SJSA1 (cell line): ENCODE measurements at regions not wholly inside any gene's neighbourhood (a gene's known extent, or its start where the extent isn't known, plus 50 kb on each side); places are given as distances from the start of the nearest gene placed in this dataset.
"Not testable (repeated sequence)": the region's sequence is repeated elsewhere in the genome, so short reads cannot be mapped to it uniquely, and the experiment has no call there.

Source experiments
- DNase-seq, 2 experiments: peaks; one replicate each; pipeline ENCODE4 v3.0.0-alpha.2; 2015 to 2020; ENCODE audit warnings: low spot score in 2 of 2, low read depth in 1 of 2
- H3K27ac ChIP-seq: fragments of 250-450 bp; sonication (Bioruptor Pico); 2 replicates; pipeline ENCODE4 v1.5.1; 2020; ENCODE audit warnings: mild to moderate bottlenecking, moderate library complexity
- H3K27me3 ChIP-seq: fragments of 250-450 bp; sonication (Bioruptor Pico); replicated peaks from 2 replicates; pipeline ENCODE4 v1.5.1; 2020; ENCODE audit warnings: mild to moderate bottlenecking, moderate library complexity
- H3K36me3 ChIP-seq: fragments of 250-450 bp; sonication (Bioruptor Pico); 2 replicates; pipeline ENCODE4 v1.5.1; 2020; ENCODE audit warnings: mild to moderate bottlenecking
- H3K4me1 ChIP-seq: fragments of 250-450 bp; sonication (Bioruptor Pico); replicated peaks from 2 replicates; pipeline ENCODE4 v1.6.1; 2021; ENCODE audit warnings: mild to moderate bottlenecking
- H3K4me3 ChIP-seq: fragments of 250-450 bp; sonication (Bioruptor Pico); 2 replicates; pipeline ENCODE4 v1.5.1; 2020; ENCODE audit warnings: mild to moderate bottlenecking
- H3K9me3 ChIP-seq: fragments of 250-450 bp; sonication (Bioruptor Pico); replicated peaks from 2 replicates; pipeline ENCODE4 v1.5.1; 2020; ENCODE audit warnings: mild to moderate bottlenecking

DNA sequence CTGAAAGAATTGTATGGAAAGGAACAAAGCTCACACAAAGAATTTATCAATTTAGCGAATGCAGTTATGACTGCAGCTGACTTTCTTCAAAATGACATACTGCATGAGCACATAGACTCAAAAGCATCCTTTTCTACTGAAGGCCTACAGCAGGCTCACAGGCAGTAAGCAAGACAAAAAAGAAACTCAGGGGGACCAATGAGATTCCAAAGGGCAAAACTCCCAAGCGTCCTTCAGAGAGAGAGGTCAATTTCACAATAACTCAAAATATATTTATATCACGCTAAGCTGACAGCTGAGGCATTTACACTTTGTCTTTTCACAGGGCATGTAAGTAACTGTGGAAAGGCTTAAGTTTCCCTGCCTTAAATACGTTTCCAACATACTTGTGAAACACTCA is 427.9 kb upstream of the RASGRP1 start:
- Histone ChIP-seq H3K27ac (no peak overlapping the region), H3K27me3 (no peaks in the 10 kb centered on the region), H3K9me3 (no peaks in the 10 kb centered on the region), H3K36me3 (0 out of 2 replicates have a peak, but pooled peaks cover 3% of the 10 kb centered on the region), H3K4me3 (no peak overlapping the region), H3K4me1 (peaks cover 49% of the 10 kb centered on the region)
- DNase-seq = no peak

DNA sequence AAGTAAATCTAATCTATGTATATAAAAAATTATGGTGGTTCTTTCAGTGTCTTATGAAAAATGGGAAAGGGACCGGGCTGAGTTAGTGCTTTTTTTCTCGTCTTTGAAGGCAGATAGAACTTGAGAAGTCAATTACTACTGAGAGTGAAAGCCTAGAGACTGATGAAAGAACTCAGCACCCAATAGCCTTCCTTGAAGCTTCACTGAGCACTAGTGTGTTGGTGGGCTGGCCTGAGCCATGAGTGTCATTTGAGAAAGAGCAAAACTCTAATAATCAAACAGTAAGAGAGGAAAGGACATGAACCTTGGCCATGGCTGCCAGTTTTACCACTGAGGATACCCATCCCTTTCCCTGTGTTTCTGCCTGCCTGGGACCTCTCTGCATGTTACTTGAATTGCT is 428.3 kb upstream of the RASGRP1 start:
- no peak overlapping the region for H3K27ac ChIP-seq
- no peaks in the 10 kb centered on the region for H3K27me3 ChIP-seq
- 0 out of 2 replicates have a peak, but pooled peaks cover 3% of the 10 kb centered on the region for H3K36me3 ChIP-seq
- no peak for DNase-seq
- H3K4me1 ChIP-seq = peaks cover 49% of the 10 kb centered on the region
- no peaks in the 10 kb centered on the region for H3K9me3 ChIP-seq
- H3K4me3 ChIP-seq = no peak overlapping the region

DNA sequence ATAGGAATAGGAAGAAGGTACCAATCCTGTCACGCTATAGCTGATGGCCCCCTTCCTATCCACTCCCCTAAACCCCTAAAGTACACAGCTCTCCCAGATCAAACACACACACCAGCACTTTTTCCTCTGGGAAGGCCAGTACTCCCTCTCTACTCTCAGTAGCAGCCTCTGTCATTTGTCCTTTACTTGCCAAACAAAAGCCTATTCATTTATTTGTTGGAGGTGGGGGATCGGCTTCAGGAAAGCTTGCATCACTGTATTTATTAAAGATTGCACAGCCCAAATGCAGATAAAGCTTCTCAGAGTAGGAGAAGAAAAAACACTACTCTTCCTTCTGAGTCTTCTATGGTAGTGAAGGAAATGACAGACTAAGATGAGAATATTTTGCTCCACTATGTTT is 429.7 kb upstream of the RASGRP1 start:
- Histone ChIP-seq H3K9me3 (no peaks in the 10 kb centered on the region), H3K27me3 (no peaks in the 10 kb centered on the region), H3K4me3 (no peak overlapping the region), H3K36me3 (0 out of 2 replicates have a peak, but pooled peaks cover 3% of the 10 kb centered on the region), H3K27ac (no peak overlapping the region), H3K4me1 (peaks cover 49% of the 10 kb centered on the region)
- DNase-seq = peak in 1 of 2 experiments; percentile 16

DNA sequence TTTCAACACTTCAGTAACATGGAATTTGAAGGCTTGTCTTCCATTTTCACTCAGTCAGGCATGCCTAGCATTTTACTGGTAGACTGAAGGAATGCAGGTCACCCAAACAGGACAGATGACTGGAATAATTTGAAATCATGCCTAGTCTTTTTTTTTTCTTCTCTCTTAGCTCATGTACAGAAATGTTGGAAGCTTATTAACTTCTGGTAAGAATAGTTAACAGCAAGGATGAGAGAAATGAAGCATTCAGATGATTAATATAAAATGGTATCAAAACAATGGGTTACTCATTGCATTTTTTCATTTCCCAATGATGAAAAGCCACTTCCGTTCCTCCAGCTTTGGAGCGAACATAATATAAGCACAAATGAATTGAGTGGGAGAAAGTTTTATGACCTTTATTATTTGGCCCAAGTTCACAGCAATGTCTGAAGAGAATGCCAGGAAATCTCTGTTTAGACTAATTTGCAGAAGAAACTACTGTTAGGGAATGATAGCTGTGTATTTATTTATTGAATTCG is 431.6 kb upstream of the RASGRP1 start:
- no peaks in the 10 kb centered on the region for H3K27me3 ChIP-seq
- no peaks in the 10 kb centered on the region for H3K9me3 ChIP-seq
- H3K27ac ChIP-seq = peak overlapping the region; percentile 96
- 0 out of 2 replicates have a peak, but pooled peaks cover 3% of the 10 kb centered on the region for H3K36me3 ChIP-seq
- H3K4me1 ChIP-seq = peaks cover 47% of the 10 kb centered on the region
- DNase-seq = peak; percentile 58 to 94
- H3K4me3 ChIP-seq = no peak overlapping the region

DNA sequence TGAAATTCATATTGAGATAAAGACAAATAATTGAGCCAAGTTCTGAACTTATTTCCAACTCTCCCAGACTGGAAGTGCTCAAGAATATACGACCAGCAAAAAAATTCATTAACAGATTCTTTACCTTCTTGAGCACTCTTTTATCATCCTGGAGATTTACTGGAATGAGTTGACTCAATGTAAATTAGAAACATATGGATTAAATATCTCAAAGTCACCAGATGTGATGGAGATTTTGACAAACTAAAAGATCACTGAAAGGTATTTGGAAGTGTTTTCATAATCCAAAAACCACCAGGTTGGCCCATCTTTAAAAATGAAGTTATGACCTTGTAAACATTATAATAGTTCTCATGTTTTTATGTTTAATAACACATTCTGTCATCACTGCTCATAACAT is 433.2 kb upstream of the RASGRP1 start:
- no peak overlapping the region for H3K27ac ChIP-seq
- H3K4me1 ChIP-seq = peaks cover 39% of the 10 kb centered on the region
- no peak for DNase-seq
- H3K4me3 ChIP-seq = no peak overlapping the region
- H3K27me3 ChIP-seq = no peaks in the 10 kb centered on the region
- H3K36me3 ChIP-seq = 0 out of 2 replicates have a peak, but pooled peaks cover 3% of the 10 kb centered on the region
- H3K9me3 ChIP-seq = no peaks in the 10 kb centered on the region

DNA sequence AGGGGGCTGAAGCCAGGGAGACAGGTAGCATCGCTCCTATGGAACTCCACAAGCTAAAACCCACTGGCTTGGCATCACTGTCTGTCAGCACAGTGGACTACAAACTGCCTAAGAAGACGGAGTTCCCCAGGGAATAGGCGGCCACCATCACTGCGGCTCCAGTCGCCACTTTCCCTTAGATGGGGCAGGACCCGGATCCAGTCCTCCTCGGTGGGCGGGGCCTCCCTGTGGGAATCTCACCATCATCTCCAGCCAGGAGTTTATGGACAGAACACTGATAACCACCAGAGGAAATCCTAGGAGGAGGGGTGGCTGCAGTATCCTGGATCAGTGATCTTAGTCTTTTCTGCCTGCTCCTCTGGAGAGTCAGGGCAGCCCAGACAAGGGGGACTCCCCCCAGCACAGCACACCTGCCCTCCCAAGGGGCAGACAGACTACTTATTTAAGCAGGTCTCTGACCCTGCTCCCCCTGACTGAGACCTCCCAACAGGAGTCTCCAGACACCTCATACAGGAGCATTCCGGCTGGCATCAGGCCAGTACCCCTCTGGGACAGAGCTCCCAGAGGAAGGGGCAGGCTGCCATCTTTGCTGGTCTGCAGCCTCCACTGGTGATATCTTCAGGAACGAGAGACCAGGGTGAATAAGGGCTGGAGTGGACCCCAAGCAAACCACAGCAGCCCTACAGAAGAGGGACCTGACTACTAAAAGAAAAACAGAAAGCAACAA is 435.6 kb upstream of the RASGRP1 start:
- no peak overlapping the region for H3K4me3 ChIP-seq
- no peak overlapping the region for H3K27ac ChIP-seq
- DNase-seq = no peak
- H3K9me3 ChIP-seq = no peaks in the 10 kb centered on the region
- no peaks in the 10 kb centered on the region for H3K27me3 ChIP-seq
- 0 out of 2 replicates have a peak, but pooled peaks cover 3% of the 10 kb centered on the region for H3K36me3 ChIP-seq
- peaks cover 23% of the 10 kb centered on the region for H3K4me1 ChIP-seq

DNA sequence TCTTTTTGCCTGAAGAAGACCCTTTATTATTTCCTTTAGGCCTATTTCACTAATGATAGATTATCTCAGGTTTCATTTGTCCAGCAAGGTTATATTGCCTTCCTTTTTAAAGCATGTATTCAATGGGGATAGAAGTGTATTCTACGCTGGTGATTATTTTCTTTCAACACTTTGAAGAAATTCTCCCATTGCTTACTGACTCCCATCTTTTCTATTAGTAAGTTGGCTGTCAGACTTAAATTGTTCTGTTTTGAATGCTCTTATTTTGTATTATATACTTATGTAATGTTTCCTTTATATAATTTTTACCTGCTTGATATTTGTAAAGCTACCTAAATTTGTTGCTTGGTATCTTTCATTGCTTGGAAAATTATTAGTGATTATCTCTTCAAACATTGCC is 445.1 kb upstream of the RASGRP1 start:
- no peaks in the 10 kb centered on the region for H3K27me3 ChIP-seq
- H3K4me3 ChIP-seq = no peak overlapping the region
- no peak overlapping the region for H3K27ac ChIP-seq
- peaks cover 4% of the 10 kb centered on the region; the same call in 1 of the 2 replicates for H3K9me3 ChIP-seq
- no peaks in the 10 kb centered on the region for H3K36me3 ChIP-seq
- DNase-seq = no peak
- H3K4me1 ChIP-seq = no peaks in the 10 kb centered on the region

DNA sequence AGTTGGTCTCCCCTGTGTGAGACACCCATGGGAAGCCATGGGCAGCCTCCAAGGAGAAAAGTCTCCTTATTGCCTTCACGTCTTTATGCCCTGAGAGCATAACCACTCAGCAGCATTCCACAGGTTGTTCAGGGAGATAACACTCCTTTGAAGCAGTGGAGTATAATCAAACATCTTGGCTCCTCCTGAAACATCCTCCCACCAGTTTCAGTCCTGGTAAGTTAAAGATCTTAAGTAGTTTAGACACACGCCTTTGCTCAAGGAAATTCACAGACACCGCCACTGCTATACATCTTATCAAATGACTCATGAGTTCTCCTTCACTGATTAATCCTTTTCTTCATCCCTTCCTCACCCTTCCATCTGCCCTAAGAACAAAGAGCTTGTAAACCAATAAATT is 446.5 kb upstream of the RASGRP1 start:
- not testable (repeated sequence) for H3K36me3 ChIP-seq, H3K27ac ChIP-seq, H3K27me3 ChIP-seq, H3K4me1 ChIP-seq, H3K9me3 ChIP-seq, DNase-seq, H3K4me3 ChIP-seq

DNA sequence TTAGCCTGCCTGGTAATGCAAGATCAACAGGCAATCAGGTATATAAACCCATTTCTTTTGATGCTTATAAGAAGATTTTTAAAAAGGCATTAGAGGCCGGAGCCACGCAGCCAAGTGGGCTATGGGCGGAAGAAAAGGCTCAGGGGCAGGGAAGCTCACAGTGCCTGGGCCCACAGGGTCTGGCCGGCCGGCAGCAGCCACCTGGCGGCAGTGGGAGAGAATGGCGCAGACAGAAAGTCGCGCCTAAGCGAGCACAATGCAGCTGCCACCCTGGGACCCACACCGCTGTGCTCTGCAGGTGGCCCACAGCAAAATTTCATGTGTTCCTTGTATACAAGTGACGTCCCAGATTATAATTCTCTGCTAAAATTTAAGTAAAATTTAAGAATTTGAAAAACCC is 448.6 kb upstream of the RASGRP1 start:
- H3K4me3 ChIP-seq = no peak overlapping the region
- no peak for DNase-seq
- H3K27me3 ChIP-seq = no peaks in the 10 kb centered on the region
- H3K36me3 ChIP-seq = no peaks in the 10 kb centered on the region
- H3K9me3 ChIP-seq = peaks cover 4% of the 10 kb centered on the region; the same call in 1 of the 2 replicates
- H3K4me1 ChIP-seq = no peaks in the 10 kb centered on the region
- H3K27ac ChIP-seq = no peak overlapping the region

DNA sequence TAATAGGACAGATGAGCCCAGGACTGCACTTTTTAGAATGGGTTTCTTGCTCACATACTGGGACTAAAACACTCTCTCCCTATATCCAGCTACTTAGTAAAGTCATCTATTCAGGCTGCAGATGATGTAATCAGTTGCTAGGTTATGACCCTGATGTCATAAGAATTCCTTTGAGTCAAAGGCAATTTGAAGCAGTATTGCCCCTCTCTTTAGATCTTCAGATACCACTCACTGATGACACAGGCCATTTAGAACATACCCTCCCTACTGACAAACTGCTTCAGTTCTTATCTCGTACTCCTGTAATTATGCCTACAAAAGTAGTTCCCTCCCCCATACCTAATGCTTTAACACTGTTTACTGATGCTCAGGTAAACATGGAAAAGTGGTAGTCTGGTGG is 450.1 kb upstream of the RASGRP1 start:
- Histone ChIP-seq H3K4me1 (no peaks in the 10 kb centered on the region), H3K27me3 (no peaks in the 10 kb centered on the region), H3K27ac (no peak overlapping the region), H3K4me3 (no peak overlapping the region), H3K36me3 (no peaks in the 10 kb centered on the region), H3K9me3 (peaks cover under 1% of the 10 kb centered on the region; the same call in 1 of the 2 replicates)
- no peak for DNase-seq

DNA sequence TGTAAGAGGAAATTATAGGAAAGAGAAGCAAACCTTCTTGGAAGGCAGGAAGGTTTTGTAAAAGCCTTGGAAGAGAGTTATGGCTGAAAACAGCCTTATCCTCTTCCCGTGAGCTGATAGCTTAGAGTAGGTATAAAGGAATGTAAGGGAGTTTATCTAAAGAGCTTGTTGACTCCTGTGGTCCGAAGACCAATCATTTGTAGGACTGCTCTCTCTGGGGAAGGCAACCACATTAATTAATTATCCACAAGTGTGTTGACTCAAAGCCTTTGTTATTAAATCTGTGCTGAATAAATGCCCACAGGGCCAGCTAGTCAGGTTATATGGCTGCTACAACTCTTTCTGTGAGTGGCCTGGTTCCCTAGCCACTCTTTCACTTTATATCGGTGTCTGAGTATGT is 452.1 kb upstream of the RASGRP1 start:
- Histone ChIP-seq H3K9me3 (no peaks in the 10 kb centered on the region), H3K4me3 (no peak overlapping the region), H3K27me3 (no peaks in the 10 kb centered on the region), H3K27ac (no peak overlapping the region), H3K36me3 (no peaks in the 10 kb centered on the region), H3K4me1 (no peaks in the 10 kb centered on the region)
- DNase-seq = peak in 1 of 2 experiments; percentile 5

DNA sequence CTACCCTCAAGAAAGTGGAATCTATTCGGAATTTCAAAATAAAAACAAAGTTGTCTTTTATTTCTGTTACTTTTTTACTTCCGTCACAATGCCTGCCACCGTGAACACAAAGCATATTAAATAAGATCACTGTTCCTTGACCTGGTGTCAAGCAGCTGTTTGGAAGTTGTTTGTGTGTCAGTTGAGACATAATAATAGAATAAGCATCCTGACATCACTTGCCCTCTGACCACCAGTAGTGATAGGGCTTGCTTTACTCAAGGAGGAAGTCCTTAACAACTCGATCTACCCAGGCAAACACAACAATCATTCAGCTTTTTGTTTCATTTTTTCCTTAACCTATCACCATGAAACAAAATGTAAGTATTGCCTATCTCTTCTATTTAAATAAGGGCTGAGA is 454.4 kb upstream of the RASGRP1 start:
- Histone ChIP-seq H3K9me3 (no peaks in the 10 kb centered on the region), H3K4me1 (no peaks in the 10 kb centered on the region; the same call in 1 of the 2 replicates), H3K27ac (no peak overlapping the region), H3K36me3 (no peaks in the 10 kb centered on the region), H3K27me3 (no peaks in the 10 kb centered on the region), H3K4me3 (no peak overlapping the region)
- no peak for DNase-seq

DNA sequence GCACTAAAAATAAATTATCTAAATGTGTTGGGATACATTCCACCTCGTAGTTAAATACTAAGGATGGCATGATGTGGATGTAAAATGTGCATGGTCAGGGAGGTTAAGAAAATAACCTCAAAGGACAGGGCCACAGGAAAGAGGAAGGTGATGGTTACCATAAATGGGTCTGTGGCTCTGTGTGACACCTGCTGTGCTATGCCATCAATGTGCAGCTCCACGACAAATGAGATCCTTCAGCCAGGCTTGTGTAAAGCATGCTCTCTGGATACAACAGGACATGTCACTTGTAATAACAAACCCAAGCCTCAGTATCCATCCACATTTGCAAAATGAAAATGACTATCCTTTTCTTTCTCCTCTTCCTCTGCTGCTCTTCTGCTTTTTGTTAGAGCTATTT is 456.7 kb upstream of the RASGRP1 start:
- no peaks in the 10 kb centered on the region for H3K36me3 ChIP-seq
- H3K9me3 ChIP-seq = no peaks in the 10 kb centered on the region
- H3K27me3 ChIP-seq = no peaks in the 10 kb centered on the region
- no peak overlapping the region for H3K27ac ChIP-seq
- H3K4me1 ChIP-seq = no peaks in the 10 kb centered on the region; the same call in 1 of the 2 replicates
- H3K4me3 ChIP-seq = no peak overlapping the region
- DNase-seq = no peak

DNA sequence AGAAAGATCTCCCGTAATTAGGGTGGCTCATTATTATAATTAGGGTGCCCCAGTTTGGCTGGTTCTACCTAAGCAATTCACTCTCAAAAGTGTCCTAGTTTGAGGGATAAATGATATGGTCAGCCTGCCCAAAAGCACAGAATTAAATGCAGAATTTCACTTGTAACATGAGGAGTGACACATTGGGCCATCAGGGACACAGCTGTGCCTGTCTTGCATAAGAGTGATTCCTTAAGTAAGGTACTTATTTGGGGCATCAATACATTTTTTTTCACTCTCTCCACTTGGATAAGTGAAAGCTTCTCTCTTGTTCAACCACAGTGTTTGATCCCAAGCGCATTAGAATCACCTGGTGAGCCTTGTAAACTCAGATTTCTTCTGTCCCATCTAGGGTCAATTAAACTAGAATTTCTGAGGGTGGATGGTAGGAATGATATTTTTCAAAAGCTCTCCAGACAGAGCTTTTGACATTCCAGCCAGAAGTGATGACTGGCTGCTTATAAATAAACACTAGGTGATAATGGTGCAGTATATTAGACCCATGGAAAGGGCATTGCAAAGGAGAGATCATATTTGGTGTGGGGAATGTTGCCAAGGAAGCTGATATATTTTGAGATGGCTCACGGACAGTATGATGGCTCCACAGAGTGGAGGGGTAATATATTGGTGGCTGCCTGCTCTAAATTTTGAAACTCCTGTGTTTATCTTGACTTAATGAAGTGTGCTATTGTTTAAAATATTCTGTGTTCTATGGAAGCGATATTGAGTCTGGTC is 458.1 kb upstream of the RASGRP1 start:
- H3K27ac ChIP-seq = no peak overlapping the region
- no peaks in the 10 kb centered on the region for H3K27me3 ChIP-seq
- DNase-seq = no peak
- H3K9me3 ChIP-seq = no peaks in the 10 kb centered on the region
- no peak overlapping the region for H3K4me3 ChIP-seq
- H3K36me3 ChIP-seq = no peaks in the 10 kb centered on the region
- no peaks in the 10 kb centered on the region; the same call in 1 of the 2 replicates for H3K4me1 ChIP-seq
